Ovary (tissue), 3 donors: ENCODE measurements at regions not wholly inside any gene's neighbourhood (a gene's known extent, or its start where the extent isn't known, plus 50 kb on each side); places are given as distances from the start of the nearest gene placed in this dataset.

Source experiments
- CTCF ChIP-seq, 3 donors: fragments of 450-650 bp in 2 of 3; fragments of 200-600 bp in 1 of 3; IDR thresholded peaks; one replicate each; pipeline versions ENCODE4 v1.5.1 to v1.8.0; 2016 to 2022; ENCODE audit warnings: antibody characterized with exemption in 3 of 3, mild to moderate bottlenecking in 1 of 3
- EP300 ChIP-seq: sonication (generic); formaldehyde crosslinking; IDR thresholded peaks from one replicate; pipeline ENCODE4 v1.6.1; 2017; ENCODE audit warnings: antibody characterized with exemption
- donor health status: DM: no; HTN: no; CAD: no.

GRCh38 chrX:149145845-149146285, 359.2 kb downstream of the IDS start:
- no peak for TF ChIP-seq CTCF (IDR thresholded peaks at IDR 0.05)
- TF ChIP-seq EP300: no peak
